ENCODE measurements at regions not wholly inside any gene's neighbourhood (a gene's known extent, or its start where the extent isn't known, plus 50 kb on each side); places are given as distances from the start of the nearest gene placed in this dataset.

DNA sequence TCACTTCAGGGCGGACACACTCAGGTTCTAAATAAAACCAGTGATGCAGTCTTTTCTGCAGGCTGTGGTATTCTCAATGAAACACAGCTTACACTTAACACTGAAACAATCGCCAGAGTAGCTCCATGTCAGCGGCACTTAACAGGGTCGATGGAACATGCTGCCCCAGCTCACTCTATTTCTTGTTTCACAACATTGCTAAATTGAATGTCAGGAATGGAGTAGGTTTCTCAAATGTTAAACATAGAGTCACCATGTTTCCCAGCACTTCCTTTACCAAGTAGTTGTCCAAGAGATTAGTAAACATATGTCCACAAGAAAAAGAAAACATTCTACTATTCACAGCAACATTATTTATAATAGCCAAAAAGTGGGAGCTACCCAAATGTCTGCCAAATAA is 306.9 kb downstream of the SLITRK6 start:
- Histone ChIP-seq H3K9me3 (ENCODE audit: control insufficient read depth in 2 of 2, low read length in 2 of 2) (peaks cover 3 to 4% of the 10 kb centered on the region in 2 donors), H3K9ac (ENCODE audit: low read length in 2 of 2) (no peak overlapping the region), H3K4me3 (ENCODE audit: low read length in 2 of 2) (peak overlapping the region in 1 of 2 donors; percentile 27), H3K36me3 (ENCODE audit: control insufficient read depth in 2 of 2, insufficient read depth in 2 of 2, low read length in 2 of 2) (no peaks in the 10 kb centered on the region), H3K4me1 (ENCODE audit: control insufficient read depth, insufficient read depth, low read length) (no peaks in the 10 kb centered on the region), H3K27ac (ENCODE audit: low read length) (no peak overlapping the region), H3K27me3 (ENCODE audit: control insufficient read depth in 1 of 2, insufficient read depth in 2 of 2, low read length in 2 of 2) (no peaks in the 10 kb centered on the region)

- Histone ChIP-seq H3K9me3 (ENCODE audit: control insufficient read depth in 2 of 2, low read length in 2 of 2) (no peaks in the 10 kb centered on the region), H3K4me3 (ENCODE audit: low read length in 2 of 2) (no peak overlapping the region), H3K9ac (ENCODE audit: low read length in 2 of 2) (no peak overlapping the region), H3K27me3 (ENCODE audit: control insufficient read depth in 1 of 2, insufficient read depth in 2 of 2, low read length in 2 of 2) (no peaks in the 10 kb centered on the region), H3K36me3 (ENCODE audit: control insufficient read depth in 2 of 2, insufficient read depth in 2 of 2, low read length in 2 of 2) (no peaks in the 10 kb centered on the region), H3K4me1 (ENCODE audit: control insufficient read depth, insufficient read depth, low read length) (no peaks in the 10 kb centered on the region), H3K27ac (ENCODE audit: low read length) (no peak overlapping the region)
Observed at GRCh38 chr13:85486663-85487062, 312.6 kb downstream of the SLITRK6 start.

GRCh38 chr13:85473144-85473543 is 326.1 kb downstream of the SLITRK6 start:
- H3K27ac ChIP-seq (ENCODE audit: low read length), result no peak overlapping the region
- H3K4me3 ChIP-seq (ENCODE audit: low read length in 2 of 2), result no peak overlapping the region
- H3K27me3 ChIP-seq (ENCODE audit: control insufficient read depth in 1 of 2, insufficient read depth in 2 of 2, low read length in 2 of 2), result no peaks in the 10 kb centered on the region
- H3K9me3 ChIP-seq (ENCODE audit: control insufficient read depth in 2 of 2, low read length in 2 of 2), result no peaks in the 10 kb centered on the region
- no peak overlapping the region for H3K9ac ChIP-seq (ENCODE audit: low read length in 2 of 2)
- H3K4me1 ChIP-seq (ENCODE audit: control insufficient read depth, insufficient read depth, low read length), result no peaks in the 10 kb centered on the region
- H3K36me3 ChIP-seq (ENCODE audit: control insufficient read depth in 2 of 2, insufficient read depth in 2 of 2, low read length in 2 of 2), result no peaks in the 10 kb centered on the region

DNA sequence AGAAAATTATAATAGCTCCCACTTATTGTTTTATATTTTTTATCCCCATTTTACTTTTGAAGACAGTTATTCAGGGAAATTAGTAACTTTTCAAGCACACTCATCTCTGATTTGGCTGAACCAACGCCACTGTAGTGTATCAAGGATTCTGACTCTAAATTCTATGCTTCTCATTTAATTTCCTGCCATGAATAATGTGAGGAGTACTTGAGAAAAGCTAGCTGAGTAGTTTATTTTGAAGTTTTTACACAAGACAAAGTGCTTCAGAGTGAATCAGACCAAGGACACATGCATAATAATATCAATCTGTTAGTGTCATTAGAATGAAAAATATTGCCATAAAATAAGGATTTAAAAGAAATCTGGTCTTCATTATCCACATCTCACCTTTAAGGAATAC is 329.9 kb downstream of the SLITRK6 start:
- Histone ChIP-seq H3K9ac (ENCODE audit: low read length in 2 of 2) (no peak overlapping the region), H3K36me3 (ENCODE audit: control insufficient read depth in 2 of 2, insufficient read depth in 2 of 2, low read length in 2 of 2) (no peaks in the 10 kb centered on the region), H3K9me3 (ENCODE audit: control insufficient read depth in 2 of 2, low read length in 2 of 2) (no peaks in the 10 kb centered on the region), H3K27me3 (ENCODE audit: control insufficient read depth in 1 of 2, insufficient read depth in 2 of 2, low read length in 2 of 2) (no peaks in the 10 kb centered on the region), H3K27ac (ENCODE audit: low read length) (no peak overlapping the region), H3K4me3 (ENCODE audit: low read length in 2 of 2) (no peak overlapping the region), H3K4me1 (ENCODE audit: control insufficient read depth, insufficient read depth, low read length) (no peaks in the 10 kb centered on the region)

DNA sequence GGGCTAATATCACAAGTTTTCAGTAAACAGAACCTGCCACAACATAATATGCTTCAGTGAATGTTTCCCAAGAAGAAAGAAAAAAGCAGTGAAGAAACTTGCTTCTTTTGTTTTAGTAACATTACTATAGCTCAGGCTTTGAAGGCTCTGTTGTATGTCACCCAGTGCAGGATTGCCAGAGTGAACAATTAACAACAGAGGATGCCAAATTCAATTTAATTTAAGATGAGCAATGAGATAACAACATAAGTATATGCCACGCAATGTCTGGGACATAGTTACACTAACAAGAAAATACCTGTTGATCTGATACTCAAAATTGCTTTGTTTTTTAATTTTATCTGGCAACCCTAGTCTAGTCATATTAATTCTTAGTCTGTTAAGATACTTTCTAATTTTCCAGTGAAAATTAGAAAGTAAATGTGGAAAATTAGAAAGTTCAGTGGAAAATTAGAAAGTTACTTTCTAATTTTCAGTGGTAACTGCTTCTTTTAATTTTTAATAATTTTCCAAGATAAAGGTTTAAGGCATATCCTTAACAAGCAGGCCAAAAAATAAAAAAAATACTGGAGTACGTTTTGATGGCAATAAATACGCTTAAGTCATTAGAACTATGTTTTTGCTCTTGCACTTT is 336.3 kb downstream of the SLITRK6 start:
- H3K9me3 ChIP-seq (ENCODE audit: control insufficient read depth in 2 of 2, low read length in 2 of 2), result peaks cover 0 to under 1% of the 10 kb centered on the region in 2 donors
- no peak overlapping the region for H3K9ac ChIP-seq (ENCODE audit: low read length in 2 of 2)
- H3K27ac ChIP-seq (ENCODE audit: low read length), result no peak overlapping the region
- H3K27me3 ChIP-seq (ENCODE audit: control insufficient read depth in 1 of 2, insufficient read depth in 2 of 2, low read length in 2 of 2), result no peaks in the 10 kb centered on the region
- no peak overlapping the region for H3K4me3 ChIP-seq (ENCODE audit: low read length in 2 of 2)
- no peaks in the 10 kb centered on the region for H3K36me3 ChIP-seq (ENCODE audit: control insufficient read depth in 2 of 2, insufficient read depth in 2 of 2, low read length in 2 of 2)
- no peaks in the 10 kb centered on the region for H3K4me1 ChIP-seq (ENCODE audit: control insufficient read depth, insufficient read depth, low read length)

DNA sequence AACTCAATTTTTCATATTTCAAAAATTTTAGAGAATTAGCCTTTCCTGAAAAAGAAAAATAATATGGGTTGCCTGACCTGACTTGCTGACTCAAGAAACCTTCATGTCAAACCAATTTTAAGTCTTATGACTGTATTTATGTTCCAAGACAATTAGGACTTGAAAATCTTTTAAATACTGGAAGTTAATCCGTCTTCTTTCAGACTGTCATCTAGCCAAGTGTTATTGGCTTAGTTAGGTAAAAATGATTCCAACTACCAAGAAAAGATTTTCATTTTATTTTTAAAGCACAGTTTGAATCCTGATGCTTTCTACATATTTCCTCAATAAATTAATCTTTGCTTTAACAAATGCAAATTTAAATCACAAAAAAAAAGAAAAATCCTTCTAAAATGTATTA is 337.6 kb downstream of the SLITRK6 start:
- H3K36me3 ChIP-seq (ENCODE audit: control insufficient read depth in 2 of 2, insufficient read depth in 2 of 2, low read length in 2 of 2), result no peaks in the 10 kb centered on the region
- peaks cover 0 to 3% of the 10 kb centered on the region in 2 donors for H3K9me3 ChIP-seq (ENCODE audit: control insufficient read depth in 2 of 2, low read length in 2 of 2)
- H3K9ac ChIP-seq (ENCODE audit: low read length in 2 of 2), result no peak overlapping the region
- H3K27me3 ChIP-seq (ENCODE audit: control insufficient read depth in 1 of 2, insufficient read depth in 2 of 2, low read length in 2 of 2), result no peaks in the 10 kb centered on the region
- no peak overlapping the region for H3K4me3 ChIP-seq (ENCODE audit: low read length in 2 of 2)
- H3K4me1 ChIP-seq (ENCODE audit: control insufficient read depth, insufficient read depth, low read length), result no peaks in the 10 kb centered on the region
- no peak overlapping the region for H3K27ac ChIP-seq (ENCODE audit: low read length)

DNA sequence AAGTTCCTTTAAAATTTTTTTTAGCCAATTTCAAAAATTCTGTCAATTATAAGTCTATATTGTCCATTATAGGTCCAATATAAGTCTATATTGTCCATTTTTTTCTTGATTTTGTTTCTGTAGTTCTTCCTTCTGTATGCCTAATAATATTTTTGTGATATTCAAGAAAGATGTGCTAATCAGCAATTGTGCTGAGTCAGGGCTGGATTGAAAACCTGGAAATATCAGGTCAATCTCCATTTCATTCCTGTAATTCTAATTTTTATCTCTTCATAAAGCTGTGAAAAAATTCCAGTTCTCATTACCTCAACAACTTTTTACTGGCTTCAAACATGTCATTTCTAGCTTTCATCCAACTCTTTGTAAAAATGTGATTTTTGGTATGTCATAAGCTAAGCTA is 353.7 kb downstream of the SLITRK6 start:
- H3K9me3 ChIP-seq (ENCODE audit: control insufficient read depth in 2 of 2, low read length in 2 of 2), result no peaks in the 10 kb centered on the region
- H3K4me3 ChIP-seq (ENCODE audit: low read length in 2 of 2), result no peak overlapping the region
- no peaks in the 10 kb centered on the region for H3K4me1 ChIP-seq (ENCODE audit: control insufficient read depth, insufficient read depth, low read length)
- H3K36me3 ChIP-seq (ENCODE audit: control insufficient read depth in 2 of 2, insufficient read depth in 2 of 2, low read length in 2 of 2), result no peaks in the 10 kb centered on the region
- no peak overlapping the region for H3K27ac ChIP-seq (ENCODE audit: low read length)
- no peaks in the 10 kb centered on the region for H3K27me3 ChIP-seq (ENCODE audit: control insufficient read depth in 1 of 2, insufficient read depth in 2 of 2, low read length in 2 of 2)
- no peak overlapping the region for H3K9ac ChIP-seq (ENCODE audit: low read length in 2 of 2)

- H3K27ac ChIP-seq (ENCODE audit: low read length), result no peak overlapping the region
- no peaks in the 10 kb centered on the region for H3K4me1 ChIP-seq (ENCODE audit: control insufficient read depth, insufficient read depth, low read length)
- H3K9ac ChIP-seq (ENCODE audit: low read length in 2 of 2), result no peak overlapping the region
- H3K36me3 ChIP-seq (ENCODE audit: control insufficient read depth in 2 of 2, insufficient read depth in 2 of 2, low read length in 2 of 2), result no peaks in the 10 kb centered on the region
- no peaks in the 10 kb centered on the region for H3K27me3 ChIP-seq (ENCODE audit: control insufficient read depth in 1 of 2, insufficient read depth in 2 of 2, low read length in 2 of 2)
- no peak overlapping the region for H3K4me3 ChIP-seq (ENCODE audit: low read length in 2 of 2)
- H3K9me3 ChIP-seq (ENCODE audit: control insufficient read depth in 2 of 2, low read length in 2 of 2), result no peaks in the 10 kb centered on the region
Observed at GRCh38 chr13:85441975-85442374, 357.2 kb downstream of the SLITRK6 start.

DNA sequence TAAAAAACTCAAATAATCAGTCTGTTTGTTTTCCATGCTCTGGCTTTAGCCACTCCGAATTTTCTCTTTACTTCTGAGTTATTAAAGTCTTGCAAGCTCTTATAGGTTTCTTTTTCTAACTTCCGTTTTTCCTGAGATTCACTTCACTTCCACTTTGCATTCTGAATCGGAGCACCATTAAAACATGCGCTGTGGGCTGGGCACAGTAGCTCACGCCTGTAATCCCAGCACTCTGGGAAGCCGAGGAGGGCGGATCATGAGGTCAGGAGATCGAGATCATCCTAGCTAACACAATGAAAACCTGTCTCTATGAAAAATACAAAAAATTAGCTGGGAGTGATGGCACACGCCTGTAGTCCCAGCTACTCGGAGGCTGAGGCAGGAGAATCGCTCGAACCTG is 357.9 kb downstream of the SLITRK6 start:
- H3K27me3 ChIP-seq (ENCODE audit: control insufficient read depth in 1 of 2, insufficient read depth in 2 of 2, low read length in 2 of 2), result no peaks in the 10 kb centered on the region
- no peaks in the 10 kb centered on the region for H3K36me3 ChIP-seq (ENCODE audit: control insufficient read depth in 2 of 2, insufficient read depth in 2 of 2, low read length in 2 of 2)
- no peak overlapping the region for H3K4me3 ChIP-seq (ENCODE audit: low read length in 2 of 2)
- no peaks in the 10 kb centered on the region for H3K4me1 ChIP-seq (ENCODE audit: control insufficient read depth, insufficient read depth, low read length)
- no peaks in the 10 kb centered on the region for H3K9me3 ChIP-seq (ENCODE audit: control insufficient read depth in 2 of 2, low read length in 2 of 2)
- no peak overlapping the region for H3K9ac ChIP-seq (ENCODE audit: low read length in 2 of 2)
- no peak overlapping the region for H3K27ac ChIP-seq (ENCODE audit: low read length)

- no peaks in the 10 kb centered on the region for H3K36me3 ChIP-seq (ENCODE audit: control insufficient read depth in 2 of 2, insufficient read depth in 2 of 2, low read length in 2 of 2)
- no peak overlapping the region for H3K4me3 ChIP-seq (ENCODE audit: low read length in 2 of 2)
- H3K27ac ChIP-seq (ENCODE audit: low read length), result no peak overlapping the region
- H3K27me3 ChIP-seq (ENCODE audit: control insufficient read depth in 1 of 2, insufficient read depth in 2 of 2, low read length in 2 of 2), result no peaks in the 10 kb centered on the region
- H3K4me1 ChIP-seq (ENCODE audit: control insufficient read depth, insufficient read depth, low read length), result no peaks in the 10 kb centered on the region
- H3K9ac ChIP-seq (ENCODE audit: low read length in 2 of 2), result no peak overlapping the region
- H3K9me3 ChIP-seq (ENCODE audit: control insufficient read depth in 2 of 2, low read length in 2 of 2), result no peaks in the 10 kb centered on the region
Observed at GRCh38 chr13:85436029-85436428, 363.2 kb downstream of the SLITRK6 start.

DNA sequence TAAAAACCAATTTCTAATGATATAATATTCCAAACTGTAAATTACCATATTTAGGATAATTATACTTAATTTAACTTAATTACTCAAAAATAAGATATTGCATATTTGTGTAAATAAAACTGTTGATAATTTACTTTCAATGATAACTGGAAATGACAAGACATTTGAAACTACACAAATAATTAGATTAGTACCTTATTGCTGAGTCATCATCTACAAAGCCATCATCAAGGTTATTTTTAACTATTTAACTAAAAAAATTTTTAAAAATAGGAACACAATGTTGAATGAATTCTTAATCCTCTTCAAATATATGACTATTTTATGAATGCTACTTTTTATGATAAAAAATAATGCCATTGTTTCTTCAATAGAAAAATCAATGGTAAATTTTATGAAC is 364.3 kb downstream of the SLITRK6 start:
- H3K27me3 ChIP-seq (ENCODE audit: control insufficient read depth in 1 of 2, insufficient read depth in 2 of 2, low read length in 2 of 2), result no peaks in the 10 kb centered on the region

More for the DNA sequence above, 364.3 kb downstream of the SLITRK6 start:
- Histone ChIP-seq H3K9me3 (ENCODE audit: control insufficient read depth in 2 of 2, low read length in 2 of 2) (no peaks in the 10 kb centered on the region), H3K36me3 (ENCODE audit: control insufficient read depth in 2 of 2, insufficient read depth in 2 of 2, low read length in 2 of 2) (no peaks in the 10 kb centered on the region), H3K4me1 (ENCODE audit: control insufficient read depth, insufficient read depth, low read length) (no peaks in the 10 kb centered on the region), H3K27ac (ENCODE audit: low read length) (no peak overlapping the region), H3K4me3 (ENCODE audit: low read length in 2 of 2) (no peak overlapping the region), H3K9ac (ENCODE audit: low read length in 2 of 2) (no peak overlapping the region)

Data from stomach smooth muscle (tissue), 2 donors.